Epithelial cell of proximal tubule (primary cell): ENCODE measurements at regions not wholly inside any gene's neighbourhood (a gene's known extent, or its start where the extent isn't known, plus 50 kb on each side); places are given as distances from the start of the nearest gene placed in this dataset.

Experiments used
- DNase-seq: peaks from one replicate; pipeline ENCODE4 v3.0.0-alpha.2; 2011; ENCODE audit warnings: low read depth
- H3K4me3 ChIP-seq: 2 replicates; pipeline ENCODE4 v1.5.1; 2011; ENCODE audit warnings: low read depth, mild to moderate bottlenecking, low read length
- TF ChIP-seq, protein P1 (sequence below): conservative IDR thresholded peaks from 2 replicates; pipeline ENCODE4 v1.5.1; 2012; ENCODE audit warnings: low read depth, mild to moderate bottlenecking, low read length

DNA sequence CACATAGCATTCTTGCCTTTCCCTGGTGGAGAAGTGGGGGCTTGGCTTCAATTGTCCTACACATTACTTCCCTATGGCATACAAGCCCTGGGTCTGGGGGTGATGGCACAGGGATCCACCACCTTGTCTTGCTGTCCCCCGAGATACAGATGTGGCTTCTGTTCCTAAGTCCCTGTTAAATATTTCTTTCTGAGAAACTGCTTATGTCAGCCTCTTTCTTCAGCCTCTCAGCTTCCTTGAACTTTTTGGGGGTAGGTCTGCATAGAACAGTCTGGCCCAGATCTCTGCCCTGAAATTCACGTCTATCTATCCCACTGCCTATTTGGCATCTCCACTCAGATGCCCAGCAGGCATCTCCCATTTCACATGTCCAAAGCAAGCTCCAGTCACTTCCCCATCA lies 177.4 kb downstream of the SCP2D1 start:
- H3K4me3 ChIP-seq: no peak overlapping the region
- TF ChIP-seq, protein P1, sequence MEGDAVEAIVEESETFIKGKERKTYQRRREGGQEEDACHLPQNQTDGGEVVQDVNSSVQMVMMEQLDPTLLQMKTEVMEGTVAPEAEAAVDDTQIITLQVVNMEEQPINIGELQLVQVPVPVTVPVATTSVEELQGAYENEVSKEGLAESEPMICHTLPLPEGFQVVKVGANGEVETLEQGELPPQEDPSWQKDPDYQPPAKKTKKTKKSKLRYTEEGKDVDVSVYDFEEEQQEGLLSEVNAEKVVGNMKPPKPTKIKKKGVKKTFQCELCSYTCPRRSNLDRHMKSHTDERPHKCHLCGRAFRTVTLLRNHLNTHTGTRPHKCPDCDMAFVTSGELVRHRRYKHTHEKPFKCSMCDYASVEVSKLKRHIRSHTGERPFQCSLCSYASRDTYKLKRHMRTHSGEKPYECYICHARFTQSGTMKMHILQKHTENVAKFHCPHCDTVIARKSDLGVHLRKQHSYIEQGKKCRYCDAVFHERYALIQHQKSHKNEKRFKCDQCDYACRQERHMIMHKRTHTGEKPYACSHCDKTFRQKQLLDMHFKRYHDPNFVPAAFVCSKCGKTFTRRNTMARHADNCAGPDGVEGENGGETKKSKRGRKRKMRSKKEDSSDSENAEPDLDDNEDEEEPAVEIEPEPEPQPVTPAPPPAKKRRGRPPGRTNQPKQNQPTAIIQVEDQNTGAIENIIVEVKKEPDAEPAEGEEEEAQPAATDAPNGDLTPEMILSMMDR: no peak
- DNase-seq: no peak

GRCh38 chr20:18992418-18992817 lies 178.8 kb downstream of the SCP2D1 start:
- DNase-seq: no peak
- no peak overlapping the region for H3K4me3 ChIP-seq
- TF ChIP-seq, protein P1: no peak

- DNase-seq: no peak
- TF ChIP-seq, protein P1: no peak
- H3K4me3 ChIP-seq: no peak overlapping the region
These were observed 181.9 kb downstream of the SCP2D1 start for GRCh38 chr20:18995455-18995854.

DNA sequence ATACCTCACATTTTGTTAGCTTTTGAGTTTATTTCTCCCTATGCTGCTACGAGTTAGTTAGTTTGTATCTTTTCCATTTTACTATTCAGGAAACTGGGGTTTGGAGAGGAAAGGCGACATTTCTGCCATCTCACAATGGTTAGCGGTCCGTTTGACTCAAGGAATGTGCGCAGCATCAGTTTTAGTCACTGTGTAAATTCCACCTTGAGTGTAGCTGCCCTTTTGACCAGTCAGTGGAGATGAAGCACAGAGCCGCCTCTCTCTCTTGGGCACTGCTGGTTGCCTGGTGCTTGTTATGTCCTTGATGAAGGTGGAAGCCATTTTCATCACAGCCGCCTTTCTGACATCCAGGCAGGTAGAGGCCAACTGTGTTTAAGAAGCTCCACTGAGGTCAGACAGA lies 185.5 kb downstream of the SCP2D1 start:
- H3K4me3 ChIP-seq: no peak overlapping the region
- DNase-seq: no peak
- TF ChIP-seq, protein P1: no peak

GRCh38 chr20:19000078-19000477 lies 186.5 kb downstream of the SCP2D1 start:
- TF ChIP-seq, protein P1: no peak
- DNase-seq: no peak
- H3K4me3 ChIP-seq: no peak overlapping the region

- TF ChIP-seq, protein P1: no peak
- no peak overlapping the region for H3K4me3 ChIP-seq
- DNase-seq: no peak
These were observed 187.6 kb downstream of the SCP2D1 start for GRCh38 chr20:19001177-19001576.
